Neural cell (in vitro differentiated cells): ENCODE measurements at regions not wholly inside any gene's neighbourhood (a gene's known extent, or its start where the extent isn't known, plus 50 kb on each side); places are given as distances from the start of the nearest gene placed in this dataset.

Experiments used
- H2AFZ ChIP-seq: fragments of 200-600, 300-800 bp; sonication (generic), shearing (Covaris generic); 2 replicates; pipeline ENCODE4 v1.6.0; 2014; ENCODE audit warnings: low read depth, mild to moderate bottlenecking, antibody characterized with exemption, low read length, moderate library complexity
- H3F3A ChIP-seq: fragments of 200-600 bp; shearing (Covaris generic); 2 replicates; pipeline ENCODE4 v1.6.1; 2016; ENCODE audit warnings: mild to moderate bottlenecking, moderate library complexity, mixed read lengths, antibody characterized with exemption, low read length; ENCODE audit not compliant: insufficient read depth, poor library complexity, severe bottlenecking
- H3K27ac ChIP-seq: fragments of 200-600, 300-800 bp; sonication (generic), shearing (Covaris generic); 2 replicates; pipeline ENCODE4 v1.5.1; 2014; ENCODE audit warnings: mild to moderate bottlenecking, low read length, moderate library complexity
- H3K27me3 ChIP-seq: fragments of 300-800, 200-600 bp; sonication (generic), shearing (Covaris generic); 2 replicates; pipeline ENCODE4 v1.6.0; 2014; ENCODE audit warnings: mild to moderate bottlenecking, low read depth, low read length, moderate library complexity; ENCODE audit not compliant: insufficient read depth
- H3K36me3 ChIP-seq: fragments of 300-800, 200-600 bp; sonication (generic), shearing (Covaris generic); 2 replicates; pipeline ENCODE4 v1.5.1; 2014; ENCODE audit warnings: mild to moderate bottlenecking, antibody characterized with exemption, low read length, moderate library complexity; ENCODE audit not compliant: insufficient read depth
- H3K4me2 ChIP-seq: fragments of 300-800, 200-600 bp; sonication (generic), shearing (Covaris generic); 2 replicates; pipeline ENCODE4 v1.6.0; 2014; ENCODE audit warnings: mild to moderate bottlenecking, low read length
- H3K4me3 ChIP-seq: fragments of 300-800, 200-600 bp; sonication (generic), shearing (Covaris generic); 2 replicates; pipeline ENCODE4 v1.5.1; 2014; ENCODE audit warnings: mild to moderate bottlenecking, low read length, moderate library complexity
- H3K79me2 ChIP-seq: fragments of 200-600 bp; shearing (Covaris generic); replicated peaks from 2 replicates; pipeline ENCODE4 v1.6.0; 2014; ENCODE audit warnings: mild to moderate bottlenecking, low read length, moderate library complexity; ENCODE audit not compliant: insufficient read depth
- H3K9ac ChIP-seq: fragments of 300-800, 200-600 bp; sonication (generic), shearing (Covaris generic); 2 replicates; pipeline ENCODE4 v1.6.1; 2016; ENCODE audit warnings: mild to moderate bottlenecking, low read length, mixed read lengths
- H3K9me2 ChIP-seq: fragments of 200-600 bp; shearing (Covaris generic); 2 replicates; pipeline ENCODE4 v1.6.1; 2016; ENCODE audit warnings: mild to moderate bottlenecking, low read length, mixed read lengths; ENCODE audit not compliant: insufficient read depth
- H3K9me3 ChIP-seq: fragments of 200-600, 300-800 bp; sonication (generic), shearing (Covaris generic); 2 replicates; pipeline ENCODE4 v1.6.1; 2016; ENCODE audit warnings: mild to moderate bottlenecking, mixed run types, low read length, moderate library complexity, mixed read lengths
- H4K20me1 ChIP-seq: fragments of 200-600 bp; shearing (Covaris generic); 2 replicates; pipeline ENCODE4 v1.6.1; 2016; ENCODE audit warnings: mild to moderate bottlenecking, mixed run types; ENCODE audit not compliant: insufficient read depth
- CTCF ChIP-seq: fragments of 450-650 bp; IDR thresholded peaks from 2 replicates; pipeline ENCODE4 v1.5.1; 2014; ENCODE audit warnings: antibody characterized with exemption, mild to moderate bottlenecking, moderate library complexity; ENCODE audit not compliant: poor library complexity, severe bottlenecking
- EP300 ChIP-seq: fragments of 450-650 bp; conservative IDR thresholded peaks from 2 replicates; pipeline ENCODE4 v1.6.1; 2014; ENCODE audit warnings: antibody characterized with exemption, mild to moderate bottlenecking, moderate library complexity; ENCODE audit not compliant: poor library complexity, severe bottlenecking
- EZH2 ChIP-seq: fragments of 200-600, 300-800 bp; shearing (Covaris generic), sonication (generic); IDR thresholded peaks from 2 replicates; pipeline ENCODE4 v1.6.1; 2014; ENCODE audit warnings: antibody characterized with exemption, low read length, borderline replicate concordance, mild to moderate bottlenecking; ENCODE audit not compliant: insufficient read depth, poor library complexity, severe bottlenecking
- MXI1 ChIP-seq: fragments of 450-650 bp; conservative IDR thresholded peaks from 2 replicates; pipeline ENCODE4 v1.6.1; 2014; ENCODE audit warnings: antibody characterized with exemption, mild to moderate bottlenecking; ENCODE audit not compliant: poor library complexity, severe bottlenecking
- POLR2AphosphoS5 ChIP-seq: IDR thresholded peaks from 2 replicates; pipeline ENCODE4 v1.6.1; 2012
- RAD21 ChIP-seq: fragments of 450-650 bp; conservative IDR thresholded peaks from 2 replicates; pipeline ENCODE4 v1.6.1; 2014; ENCODE audit warnings: antibody characterized with exemption, mild to moderate bottlenecking, moderate library complexity
- SMC3 ChIP-seq: fragments of 450-650 bp; conservative IDR thresholded peaks from 2 replicates; pipeline ENCODE4 v1.6.1; 2014; ENCODE audit warnings: antibody characterized with exemption, mild to moderate bottlenecking, moderate library complexity; ENCODE audit not compliant: poor library complexity
- TAF1 ChIP-seq: IDR thresholded peaks from 2 replicates; pipeline ENCODE4 v1.6.1; 2012; ENCODE audit warnings: low read depth
- TF ChIP-seq, protein P1 (sequence below): IDR thresholded peaks from 2 replicates; pipeline ENCODE4 v1.6.1; 2012; ENCODE audit warnings: borderline replicate concordance

DNA sequence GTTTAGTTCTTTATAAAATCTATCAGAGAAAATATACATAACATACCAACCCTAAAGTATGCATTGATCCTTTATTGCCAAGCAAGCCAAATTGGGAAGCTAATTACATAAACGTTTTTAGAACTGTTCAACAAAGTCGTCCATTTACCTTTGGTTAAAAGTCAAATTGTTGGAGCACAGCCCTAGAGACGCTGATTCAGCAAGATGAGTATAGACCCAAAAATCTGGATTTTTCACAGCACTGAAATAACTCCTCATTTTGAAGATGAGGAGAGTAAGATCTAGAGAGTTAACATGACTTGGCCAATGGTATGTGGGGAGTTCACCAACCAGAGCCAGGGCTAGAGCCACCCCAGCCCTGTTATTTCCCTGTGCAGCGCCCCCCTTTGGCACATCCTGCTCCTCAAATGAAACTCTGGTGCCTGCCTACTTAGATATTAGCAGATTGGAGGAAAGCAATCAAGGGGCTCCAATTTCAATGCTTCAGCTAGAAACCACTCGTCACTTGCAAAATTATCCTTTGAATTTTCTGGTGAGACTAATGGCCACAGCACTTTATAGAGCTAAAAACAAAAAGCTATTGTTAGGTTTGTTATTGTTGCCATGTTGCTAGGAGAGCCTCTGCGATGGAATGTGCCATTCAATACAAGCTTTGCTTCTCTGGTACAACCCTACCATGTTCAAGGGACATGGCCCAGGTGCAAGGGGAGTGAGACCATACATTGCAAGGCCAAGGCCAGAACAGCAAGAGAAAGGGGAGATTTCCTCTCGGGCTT, 132.6 kb upstream of the ZEB1 start:
- H3K36me3 ChIP-seq: no peaks in the 10 kb centered on the region
- TF ChIP-seq RAD21: no peak
- TF ChIP-seq CTCF: no peak
- no peak for TF ChIP-seq SMC3
- no peak for TF ChIP-seq POLR2AphosphoS5
- no peak for TF ChIP-seq TAF1
- TF ChIP-seq MXI1: no peak
- TF ChIP-seq, protein P1, sequence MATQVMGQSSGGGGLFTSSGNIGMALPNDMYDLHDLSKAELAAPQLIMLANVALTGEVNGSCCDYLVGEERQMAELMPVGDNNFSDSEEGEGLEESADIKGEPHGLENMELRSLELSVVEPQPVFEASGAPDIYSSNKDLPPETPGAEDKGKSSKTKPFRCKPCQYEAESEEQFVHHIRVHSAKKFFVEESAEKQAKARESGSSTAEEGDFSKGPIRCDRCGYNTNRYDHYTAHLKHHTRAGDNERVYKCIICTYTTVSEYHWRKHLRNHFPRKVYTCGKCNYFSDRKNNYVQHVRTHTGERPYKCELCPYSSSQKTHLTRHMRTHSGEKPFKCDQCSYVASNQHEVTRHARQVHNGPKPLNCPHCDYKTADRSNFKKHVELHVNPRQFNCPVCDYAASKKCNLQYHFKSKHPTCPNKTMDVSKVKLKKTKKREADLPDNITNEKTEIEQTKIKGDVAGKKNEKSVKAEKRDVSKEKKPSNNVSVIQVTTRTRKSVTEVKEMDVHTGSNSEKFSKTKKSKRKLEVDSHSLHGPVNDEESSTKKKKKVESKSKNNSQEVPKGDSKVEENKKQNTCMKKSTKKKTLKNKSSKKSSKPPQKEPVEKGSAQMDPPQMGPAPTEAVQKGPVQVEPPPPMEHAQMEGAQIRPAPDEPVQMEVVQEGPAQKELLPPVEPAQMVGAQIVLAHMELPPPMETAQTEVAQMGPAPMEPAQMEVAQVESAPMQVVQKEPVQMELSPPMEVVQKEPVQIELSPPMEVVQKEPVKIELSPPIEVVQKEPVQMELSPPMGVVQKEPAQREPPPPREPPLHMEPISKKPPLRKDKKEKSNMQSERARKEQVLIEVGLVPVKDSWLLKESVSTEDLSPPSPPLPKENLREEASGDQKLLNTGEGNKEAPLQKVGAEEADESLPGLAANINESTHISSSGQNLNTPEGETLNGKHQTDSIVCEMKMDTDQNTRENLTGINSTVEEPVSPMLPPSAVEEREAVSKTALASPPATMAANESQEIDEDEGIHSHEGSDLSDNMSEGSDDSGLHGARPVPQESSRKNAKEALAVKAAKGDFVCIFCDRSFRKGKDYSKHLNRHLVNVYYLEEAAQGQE: no peak
- TF ChIP-seq EZH2: no peak
- TF ChIP-seq EP300: no peak
- H2AFZ ChIP-seq: no peak overlapping the region
- H3K79me2 ChIP-seq: no peaks in the 10 kb centered on the region
- H3K9ac ChIP-seq: no peak overlapping the region
- no peak overlapping the region for H3K4me2 ChIP-seq
- H3K27me3 ChIP-seq: no peaks in the 10 kb centered on the region
- H3K27ac ChIP-seq: no peak overlapping the region
- no peaks in the 10 kb centered on the region for H3K9me2 ChIP-seq
- H3K9me3 ChIP-seq: no peaks in the 10 kb centered on the region
- H4K20me1 ChIP-seq: no peaks in the 10 kb centered on the region
- no peak overlapping the region for H3K4me3 ChIP-seq
- H3F3A ChIP-seq: no peaks in the 10 kb centered on the region

DNA sequence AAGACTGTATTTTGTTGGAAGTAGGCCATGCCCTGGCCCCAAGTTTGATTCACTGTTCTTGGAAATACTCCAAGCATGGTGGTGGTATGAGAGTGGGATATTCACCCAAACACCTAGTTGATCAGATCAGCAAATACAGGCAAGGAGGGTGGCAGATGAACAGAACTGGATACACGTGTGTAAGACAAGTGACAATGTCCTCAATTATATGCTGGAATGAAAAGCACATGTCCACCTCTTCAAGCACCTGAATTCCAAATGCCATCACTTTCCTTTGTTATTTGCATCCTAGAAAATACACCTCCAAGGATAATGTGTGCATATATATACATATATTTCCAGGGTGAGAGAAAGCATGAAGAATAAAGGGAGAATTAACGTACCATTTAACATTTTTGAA, 131.8 kb upstream of the ZEB1 start:
- H2AFZ ChIP-seq: no peak overlapping the region
- H3K79me2 ChIP-seq: no peaks in the 10 kb centered on the region
- H3K27ac ChIP-seq: no peak overlapping the region

More for the DNA sequence above, 131.8 kb upstream of the ZEB1 start:
- Histone ChIP-seq H3K4me2 (no peak overlapping the region), H3K27me3 (no peaks in the 10 kb centered on the region), H3K9me3 (no peaks in the 10 kb centered on the region), H4K20me1 (no peaks in the 10 kb centered on the region), H3K9me2 (no peaks in the 10 kb centered on the region), H3K36me3 (no peaks in the 10 kb centered on the region), H3F3A (no peaks in the 10 kb centered on the region), H3K4me3 (no peak overlapping the region), H3K9ac (no peak overlapping the region)
- TF ChIP-seq TAF1 (no peak), MXI1 (no peak), EZH2 (no peak), RAD21 (no peak), EP300 (no peak), SMC3 (no peak), CTCF (no peak), POLR2AphosphoS5 (no peak)
- TF ChIP-seq, protein P1: no peak
